Esophagus muscularis mucosa (tissue), 4 donors: ENCODE measurements at regions not wholly inside any gene's neighbourhood (a gene's known extent, or its start where the extent isn't known, plus 50 kb on each side); places are given as distances from the start of the nearest gene placed in this dataset.

ENCODE experiments used
- DNase-seq: peaks from one replicate; pipeline ENCODE4 v3.0.0-alpha.2; 2017; ENCODE audit errors: extremely low spot score
- H3K27ac ChIP-seq, 4 donors: fragments of 200-600 bp; sonication (generic); replicated peaks in 1 of 4; 1 replicate in 3 of 4; 2 replicates in 1 of 4; pipeline ENCODE4 v1.5.1; 2016 to 2019; ENCODE audit warnings: mild to moderate bottlenecking in 1 of 4
- H3K27me3 ChIP-seq, 4 donors: fragments of 200-600 bp; sonication (generic); one replicate each; pipeline versions ENCODE4 v1.5.1 to v1.6.0; 2016 to 2019
- H3K36me3 ChIP-seq, 4 donors: fragments of 200-600 bp; sonication (generic); one replicate each; pipeline ENCODE4 v1.5.1; 2016 to 2019
- H3K4me1 ChIP-seq, 4 donors: fragments of 200-600 bp; sonication (generic); one replicate each; pipeline ENCODE4 v1.5.1; 2016 to 2019
- H3K4me3 ChIP-seq, 4 donors: fragments of 200-600 bp; sonication (generic); 1 replicate in 2 of 4; 2 replicates in 2 of 4; pipeline ENCODE4 v1.5.1; 2016 to 2019; ENCODE audit warnings: mild to moderate bottlenecking in 4 of 4, moderate library complexity in 1 of 4
- H3K9me3 ChIP-seq, 4 donors: fragments of 200-600 bp; sonication (generic); 1 replicate in 3 of 4; 2 replicates in 1 of 4; pipeline ENCODE4 v1.5.1; 2016 to 2019
- CTCF ChIP-seq, 3 experiments: fragments of 200-600 bp in 2 of 3; fragments of 450-650 bp in 1 of 3; sonication (generic) in 2 of 3; IDR thresholded peaks; one replicate each; pipeline ENCODE4 v1.5.1; 2017 to 2019; ENCODE audit warnings: antibody characterized with exemption in 3 of 3, mild to moderate bottlenecking in 2 of 3, moderate library complexity in 1 of 3
- EP300 ChIP-seq: sonication (generic); formaldehyde crosslinking; IDR thresholded peaks from one replicate; pipeline ENCODE4 v1.6.1; 2017; ENCODE audit warnings: antibody characterized with exemption
- POLR2A ChIP-seq: fragments of 450-650 bp; IDR thresholded peaks from one replicate; pipeline ENCODE4 v1.6.1; 2017; ENCODE audit warnings: antibody characterized with exemption, moderate library complexity, mild to moderate bottlenecking, low read depth
- POLR2AphosphoS5 ChIP-seq, 2 donors: sonication (generic); formaldehyde crosslinking; IDR thresholded peaks; one replicate each; pipeline ENCODE4 v1.6.1; 2017; ENCODE audit warnings: antibody characterized with exemption in 2 of 2
- WGBS: methylation state at CpG from one replicate; pipeline ENCODE4 v1.1.5; 2018; 5-methylcytosine and 5-hydroxymethylcytosine counted together
- intact Hi-C: fragments of 100-400 bp; cut with DNase I; formaldehyde crosslinking; loops from one replicate; pipeline ENCODE4 v1.15.1; 2023

- no peak for DNase-seq
- 89% methylated on average over 11 of the region's 11 CpGs for WGBS
These were observed 347.2 kb upstream of the MKI67 start for GRCh38 chr10:128473396-128473795.

DNA sequence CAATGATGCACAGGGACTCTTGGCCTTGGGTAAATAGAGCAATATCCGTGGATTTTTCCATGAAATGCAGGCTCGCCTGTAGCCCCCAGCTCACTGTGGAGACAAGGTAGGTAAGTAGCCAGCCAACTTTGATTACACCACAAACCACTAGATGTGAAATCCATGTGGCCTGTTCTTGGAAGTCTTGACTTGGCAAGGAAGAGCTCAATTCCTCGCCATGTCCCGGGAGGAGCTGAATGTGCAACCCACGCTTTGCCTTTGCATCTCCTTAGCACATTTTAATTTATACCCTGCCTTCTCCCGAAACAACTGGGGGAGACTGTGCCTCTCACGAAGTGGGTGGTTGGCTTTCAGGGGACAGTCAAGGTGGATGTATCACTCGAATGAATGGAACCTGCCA lies 347.7 kb upstream of the MKI67 start:
- Histone ChIP-seq H3K27me3 (peaks cover 0 to 54% (median 0%) of the 10 kb centered on the region in 4 donors), H3K9me3 (no peaks in the 10 kb centered on the region), H3K4me3 (no peak overlapping the region), H3K4me1 (no peaks in the 10 kb centered on the region), H3K27ac (no peak overlapping the region), H3K36me3 (no peaks in the 10 kb centered on the region)
- WGBS, result 77% methylated on average over 6 of the region's 8 CpGs
- no peak for TF ChIP-seq CTCF (IDR thresholded peaks at IDR 0.05)
- no peak for TF ChIP-seq POLR2A
- TF ChIP-seq POLR2AphosphoS5 (IDR thresholded peaks at IDR 0.05), result no peak
- no peak for TF ChIP-seq EP300
- no peak for DNase-seq
- intact Hi-C loops, result no loop called here

More at GRCh38 chr10:128473396-128473795, 347.2 kb upstream of the MKI67 start:
- no peaks in the 10 kb centered on the region for H3K9me3 ChIP-seq
- H3K36me3 ChIP-seq, result no peaks in the 10 kb centered on the region
- H3K4me3 ChIP-seq, result no peak overlapping the region
- intact Hi-C loops, result no loop called here
- no peaks in the 10 kb centered on the region for H3K4me1 ChIP-seq
- TF ChIP-seq CTCF (IDR thresholded peaks at IDR 0.05) (no peak), POLR2A (no peak), EP300 (no peak), POLR2AphosphoS5 (IDR thresholded peaks at IDR 0.05) (no peak)
- H3K27me3 ChIP-seq, result peaks cover 0 to 51% (median 0%) of the 10 kb centered on the region in 4 donors
- no peak overlapping the region for H3K27ac ChIP-seq

GRCh38 chr10:128474571-128474970 lies 348.3 kb upstream of the MKI67 start:
- DNase-seq, result no peak
- intact Hi-C loops, result no loop called here
- TF ChIP-seq EP300 (no peak), POLR2AphosphoS5 (IDR thresholded peaks at IDR 0.05) (no peak), POLR2A (no peak), CTCF (IDR thresholded peaks at IDR 0.05) (no peak)

DNA sequence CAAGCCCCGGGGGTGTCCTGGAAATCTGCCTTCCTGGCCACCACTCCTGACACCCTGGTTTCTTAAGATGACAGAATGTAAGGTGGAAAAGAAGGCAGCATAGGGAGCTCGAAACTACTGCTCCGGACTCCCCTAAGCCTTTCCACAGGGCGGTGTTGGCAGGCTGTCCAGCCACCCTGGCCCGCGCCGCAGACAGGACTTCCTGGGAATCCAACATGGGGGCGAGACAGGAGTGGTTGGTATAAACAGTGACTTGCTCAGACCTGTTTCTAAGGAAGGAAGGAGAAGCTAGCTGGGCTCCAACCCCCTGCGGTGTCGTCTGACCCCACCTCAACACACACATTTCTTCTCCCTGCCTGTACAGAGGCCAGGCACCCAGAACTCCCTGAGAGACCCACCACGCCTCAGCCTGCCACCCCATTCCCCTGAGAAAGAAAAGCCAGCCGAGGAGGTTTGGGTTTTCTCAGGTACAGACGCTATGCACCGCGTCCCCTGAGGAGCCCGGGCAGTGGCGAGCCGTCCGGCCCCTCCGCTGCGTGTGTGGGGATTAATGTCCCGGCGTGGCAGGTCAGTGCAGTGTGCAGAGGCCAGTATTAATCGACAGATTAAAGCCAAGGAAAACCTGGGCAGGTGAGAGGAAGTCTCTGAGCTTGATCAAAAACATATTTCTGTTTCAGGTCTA lies 349.6 kb upstream of the MKI67 start:
- no peaks in the 10 kb centered on the region for H3K9me3 ChIP-seq
- TF ChIP-seq POLR2AphosphoS5 (IDR thresholded peaks at IDR 0.05) (no peak), EP300 (no peak)
- no peak overlapping the region for H3K27ac ChIP-seq
- intact Hi-C loops, result no loop called here
- DNase-seq, result no peak
- no peaks in the 10 kb centered on the region for H3K36me3 ChIP-seq
- no peak overlapping the region for H3K4me3 ChIP-seq
- WGBS, result 85% methylated on average over 24 of the region's 24 CpGs
- peaks cover 0 to 38% (median 0%) of the 10 kb centered on the region in 4 donors for H3K27me3 ChIP-seq
- no peaks in the 10 kb centered on the region for H3K4me1 ChIP-seq

More at GRCh38 chr10:128474571-128474970, 348.3 kb upstream of the MKI67 start:
- Histone ChIP-seq H3K9me3 (no peaks in the 10 kb centered on the region), H3K27ac (no peak overlapping the region), H3K27me3 (peaks cover 0 to 50% (median 0%) of the 10 kb centered on the region in 4 donors), H3K4me1 (no peaks in the 10 kb centered on the region), H3K36me3 (no peaks in the 10 kb centered on the region), H3K4me3 (no peak overlapping the region)
- 70% methylated on average over 6 of the region's 6 CpGs for WGBS

DNA sequence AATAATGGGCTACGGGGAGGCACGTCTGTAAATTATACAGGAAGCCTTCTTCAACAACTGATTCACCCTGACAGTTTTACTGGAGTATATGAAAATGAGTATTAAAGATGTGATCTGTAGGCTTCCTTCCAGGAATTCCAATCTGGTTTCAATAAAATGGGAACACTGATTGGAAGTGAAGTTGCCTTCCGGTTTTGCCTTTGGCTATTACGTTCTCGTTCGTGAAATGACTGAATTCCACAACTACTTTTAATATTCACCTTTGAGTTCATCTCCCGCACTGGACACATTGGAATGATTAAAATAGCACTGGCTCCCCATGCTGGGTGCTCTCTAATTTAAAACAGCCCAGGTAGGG lies 350.1 kb upstream of the MKI67 start:
- intact Hi-C loops, result no loop called here
- TF ChIP-seq EP300 (no peak), POLR2AphosphoS5 (IDR thresholded peaks at IDR 0.05) (no peak), POLR2A (no peak), CTCF (IDR thresholded peaks at IDR 0.05) (no peak)
- Histone ChIP-seq H3K27ac (no peak overlapping the region), H3K27me3 (peaks cover 0 to 34% (median 0%) of the 10 kb centered on the region in 4 donors), H3K9me3 (no peaks in the 10 kb centered on the region), H3K4me1 (no peaks in the 10 kb centered on the region), H3K36me3 (no peaks in the 10 kb centered on the region), H3K4me3 (no peak overlapping the region)
- DNase-seq, result no peak
- 70% methylated on average over 7 of the region's 7 CpGs for WGBS
